Activated CD4-positive, alpha-beta T cell treated with anti-CD3 and anti-CD28 coated beads, Interleukin-2, amount 50 U/mL, for 24 hours (primary cell): ENCODE measurements at regions not wholly inside any gene's neighbourhood (a gene's known extent, or its start where the extent isn't known, plus 50 kb on each side); places are given as distances from the start of the nearest gene placed in this dataset.

Source experiments
- DNase-seq, 2 donors: peaks; one replicate each; pipeline ENCODE4 v3.0.0-alpha.2; 2020; ENCODE audit warnings: low read depth in 1 of 2, low spot score in 1 of 2

DNA sequence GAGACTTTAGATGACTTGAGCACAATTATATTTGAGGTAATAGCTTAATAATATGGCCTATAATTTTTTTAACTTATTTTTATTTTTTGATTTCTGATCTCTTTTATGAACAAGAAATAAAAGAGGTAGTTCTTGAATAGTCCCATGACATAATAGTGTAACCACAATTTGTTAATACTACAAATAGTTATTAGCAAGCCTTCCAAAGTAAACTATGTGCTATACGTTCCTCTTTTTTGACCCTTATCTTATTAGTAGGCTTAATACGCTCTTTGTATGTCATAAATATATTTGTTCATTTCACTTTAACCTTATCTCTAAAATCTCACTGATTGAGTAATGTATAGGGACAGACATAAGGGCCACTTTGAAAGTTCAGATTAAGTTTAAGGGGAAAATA is 78.7 kb upstream of the NR4A3 start:
- DNase-seq, result no peak

DNA sequence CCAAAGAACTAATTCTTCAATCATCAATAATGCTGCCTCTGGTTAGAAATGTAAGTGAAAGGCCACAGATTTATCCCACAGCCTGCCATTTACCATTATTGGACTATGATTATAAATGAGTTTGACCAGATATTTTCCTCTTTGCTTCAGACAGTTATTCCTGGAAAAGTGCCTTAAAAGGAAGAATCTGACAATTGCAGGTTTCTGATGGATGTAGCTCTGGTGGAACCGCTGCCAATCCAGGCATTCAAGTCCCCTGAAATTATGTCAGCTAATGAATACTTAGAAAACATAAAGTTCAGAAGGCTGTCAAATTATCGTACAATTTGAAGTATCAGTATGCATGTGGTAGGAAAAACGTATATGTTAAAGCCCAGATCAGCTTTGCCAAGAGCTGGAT is 78.2 kb upstream of the NR4A3 start:
- no peak for DNase-seq

DNA sequence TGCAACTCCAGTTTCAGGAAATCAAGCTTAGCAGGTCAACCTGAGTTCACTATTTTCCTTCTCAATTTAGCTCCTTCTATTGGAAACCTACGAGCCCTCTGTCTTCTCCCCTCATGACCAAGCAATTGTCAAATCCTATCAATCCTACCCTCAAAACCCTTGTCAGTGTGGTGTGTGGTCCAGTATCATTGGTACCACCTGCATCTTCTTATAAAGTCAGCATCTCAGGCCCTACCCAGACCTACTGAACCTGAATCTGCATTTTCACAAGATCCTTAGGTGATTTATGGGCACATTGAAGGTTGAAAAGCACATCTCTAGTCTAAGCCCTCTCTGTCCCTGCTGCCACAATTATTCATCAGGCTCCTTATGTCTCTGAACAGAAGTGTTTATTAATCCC is 77.6 kb upstream of the NR4A3 start:
- DNase-seq, result no peak

DNA sequence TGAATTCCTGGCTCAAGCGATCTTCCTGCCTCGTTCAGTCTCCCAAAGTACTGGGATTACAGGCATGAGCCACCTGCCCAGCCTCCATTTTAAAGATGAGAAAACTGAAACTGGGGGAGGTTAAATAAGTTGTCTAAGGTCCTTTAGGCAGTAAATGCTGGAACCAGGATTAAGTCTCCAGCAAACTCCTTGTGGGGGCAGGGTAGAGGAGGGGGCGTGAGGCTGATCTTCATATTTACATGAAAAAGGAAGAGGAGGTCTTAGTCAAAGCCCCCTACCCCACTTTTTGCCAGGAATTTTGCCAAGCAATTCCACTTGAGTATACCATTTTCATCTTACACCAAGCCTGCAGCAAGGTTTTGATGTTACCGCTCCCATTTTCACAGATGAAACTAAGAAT is 76.6 kb upstream of the NR4A3 start:
- no peak for DNase-seq

DNA sequence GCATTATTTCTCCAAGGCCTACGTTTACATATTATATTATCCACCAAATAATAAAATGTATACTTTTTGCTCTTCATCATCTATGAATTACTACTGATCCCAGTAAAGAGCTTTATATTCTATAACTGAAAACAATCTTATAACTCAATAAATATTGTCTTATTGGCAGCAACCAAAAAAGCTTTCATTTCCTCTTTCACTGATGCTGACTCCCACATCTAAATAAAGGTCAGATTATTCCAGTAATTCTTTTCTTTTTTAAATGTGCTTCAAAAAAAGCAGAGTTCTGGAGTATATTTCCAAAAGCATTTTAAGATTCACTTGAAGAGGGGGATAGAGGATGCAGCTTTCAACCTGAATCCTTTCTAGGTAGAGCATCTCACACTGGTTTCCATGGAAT is 75.3 kb upstream of the NR4A3 start:
- DNase-seq, result no peak

DNA sequence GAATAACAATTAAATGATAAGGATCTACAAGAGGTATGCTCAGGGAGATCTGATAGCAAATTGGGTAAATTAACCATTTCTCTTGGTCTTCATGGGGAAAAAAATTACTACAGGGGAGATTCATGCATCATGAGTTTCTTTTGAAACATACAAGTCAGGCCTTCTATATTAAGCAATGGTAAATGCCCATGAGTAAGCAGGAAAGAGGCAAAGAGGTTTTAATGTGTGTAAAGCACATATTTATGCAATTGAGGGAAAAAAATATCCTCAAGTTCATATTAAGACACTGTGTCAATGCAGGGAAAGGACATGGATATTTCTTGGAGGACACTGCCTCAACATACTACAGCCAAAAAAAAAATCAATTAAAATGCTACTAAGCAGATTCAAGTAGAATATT is 73.4 kb upstream of the NR4A3 start:
- DNase-seq, result no peak

DNA sequence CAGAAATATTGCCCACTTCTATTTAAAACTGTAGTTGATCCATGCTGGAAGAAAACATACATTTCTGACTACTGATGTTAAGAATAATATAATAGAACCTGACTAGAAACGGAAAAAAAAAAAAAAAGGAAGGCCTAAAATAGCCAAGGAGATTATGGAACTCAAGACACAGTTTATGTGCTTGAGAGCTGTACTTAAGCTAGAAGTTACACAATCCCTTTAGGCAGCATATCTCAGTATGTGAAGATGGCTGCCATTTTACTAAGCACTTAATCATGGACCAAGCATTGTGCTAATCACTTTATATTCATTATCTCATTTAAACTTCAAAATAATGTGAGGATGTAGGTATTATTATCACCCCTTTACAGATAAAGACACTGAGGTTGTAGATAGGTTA is 73.0 kb upstream of the NR4A3 start:
- no peak for DNase-seq

DNA sequence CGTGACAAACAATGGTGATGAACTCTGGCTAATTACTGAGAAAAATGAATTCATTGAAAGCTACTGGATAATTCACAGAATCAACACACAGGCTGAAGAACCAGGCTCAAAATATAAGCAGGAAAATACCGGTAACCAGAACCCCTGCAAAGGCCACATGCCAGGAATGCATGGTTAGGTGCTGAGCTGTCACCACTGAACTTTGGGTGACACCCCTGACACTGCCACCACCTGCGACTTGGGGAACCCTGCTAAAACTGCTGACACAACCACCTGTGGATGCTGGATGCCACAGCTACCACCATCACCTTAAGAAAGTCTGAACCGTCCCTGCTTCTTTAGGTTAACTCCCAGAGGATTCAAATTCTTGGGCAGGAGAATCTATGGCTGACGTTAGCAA is 72.0 kb upstream of the NR4A3 start:
- DNase-seq, result no peak

DNA sequence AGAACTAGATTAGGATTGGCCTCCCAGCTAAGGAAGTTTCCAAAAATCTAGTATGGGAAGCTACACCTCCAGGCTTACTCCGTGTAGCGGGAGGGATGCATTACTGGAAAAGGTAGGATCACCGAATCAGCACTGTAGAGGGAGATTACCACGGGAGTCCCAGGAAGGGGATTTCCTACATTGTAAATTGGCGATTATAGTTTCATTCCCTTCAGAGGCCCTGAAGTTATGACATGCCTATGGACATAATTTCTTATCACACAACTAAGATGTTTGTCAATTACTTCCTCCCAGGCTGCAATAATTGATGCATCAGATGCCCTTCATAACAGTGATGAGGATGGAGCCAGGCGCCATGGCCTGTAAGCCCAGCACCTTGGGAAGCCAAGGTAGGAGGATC is 71.2 kb upstream of the NR4A3 start:
- no peak for DNase-seq

DNA sequence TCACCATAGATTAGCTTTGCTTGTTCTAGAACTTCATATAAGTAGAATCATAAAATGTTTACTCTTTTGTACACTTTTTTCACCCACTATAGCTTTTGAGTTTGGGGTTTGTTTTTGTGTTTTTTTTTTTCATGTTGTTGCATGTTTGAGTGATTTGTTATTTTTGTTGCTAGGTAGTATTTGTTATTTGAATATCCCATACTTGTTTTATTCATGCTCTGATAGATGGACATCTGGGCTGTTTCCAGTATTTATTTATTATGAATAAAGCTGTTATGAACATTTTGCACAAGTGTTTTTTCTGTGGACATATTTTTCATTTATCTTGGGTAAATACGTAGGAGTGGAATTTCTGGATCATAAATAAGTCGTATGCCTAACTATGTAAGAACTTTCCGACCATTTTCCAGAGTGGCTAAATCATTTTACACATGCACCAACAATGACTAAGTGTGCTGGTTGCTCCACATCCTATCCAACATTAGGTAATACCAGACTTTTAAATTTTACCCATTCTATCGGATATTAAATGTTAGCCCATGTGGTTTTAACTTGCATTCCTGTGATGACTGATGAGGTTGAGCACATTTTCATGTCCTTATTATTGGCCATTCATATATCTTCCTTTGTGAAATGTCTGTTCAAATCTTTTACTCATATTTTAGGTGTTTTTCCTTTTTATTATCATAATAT is 69.1 kb upstream of the NR4A3 start:
- no peak for DNase-seq

DNA sequence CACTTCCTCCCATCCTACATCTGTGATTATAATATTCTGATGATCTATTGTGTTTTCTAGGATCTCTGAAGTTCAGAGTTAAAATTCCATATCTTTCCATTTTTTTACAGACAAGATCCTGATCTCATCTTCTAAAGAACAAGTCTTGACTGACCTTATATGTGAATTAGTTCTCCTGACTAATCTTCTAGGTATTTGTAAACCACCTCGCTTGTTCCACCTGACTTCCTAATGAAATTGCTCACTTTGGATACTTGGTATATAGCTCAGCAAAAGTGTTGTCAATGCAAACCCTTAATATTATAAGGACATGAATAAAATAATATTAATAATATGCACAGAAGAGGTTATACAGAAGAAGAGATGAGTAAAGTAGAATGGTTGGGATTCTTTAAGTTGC is 68.2 kb upstream of the NR4A3 start:
- DNase-seq, result no peak

DNA sequence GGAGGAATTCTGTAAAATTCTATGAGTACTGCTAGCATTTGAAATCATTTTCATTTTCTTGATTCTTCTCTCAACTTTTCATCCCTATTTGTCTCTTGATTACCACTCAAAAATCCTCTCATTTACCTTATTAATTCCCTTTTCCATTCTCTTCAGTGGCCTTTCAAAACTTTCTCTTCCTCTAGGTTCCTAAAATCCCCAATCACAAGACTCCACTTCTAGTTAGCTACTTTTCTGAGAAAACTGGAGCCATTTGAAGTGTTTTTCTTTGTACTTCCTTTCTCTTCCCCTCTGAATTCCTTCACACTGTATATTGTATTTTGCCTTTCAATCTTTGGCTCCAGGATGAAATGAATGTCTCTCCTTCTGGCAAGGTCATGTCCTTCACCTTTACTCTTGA is 61.3 kb upstream of the NR4A3 start:
- no peak for DNase-seq

DNA sequence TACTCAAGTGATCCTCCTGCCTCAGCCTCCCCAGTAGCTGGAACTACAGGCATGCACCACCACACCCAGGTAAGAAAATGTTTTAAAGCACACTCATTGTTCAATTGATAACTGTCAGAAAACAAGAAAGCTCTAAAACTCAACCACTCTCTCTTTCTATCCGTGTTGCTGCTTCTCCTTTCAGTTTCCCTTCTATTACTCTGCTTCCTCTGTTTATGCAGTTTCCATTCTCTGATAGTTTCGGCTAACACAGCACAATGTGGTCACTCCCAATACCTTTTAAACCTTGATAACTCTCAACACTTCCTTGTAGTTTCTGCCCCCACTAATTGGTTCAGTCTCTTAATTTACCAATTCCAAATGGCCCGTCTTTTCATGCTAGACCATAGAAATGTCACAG is 59.2 kb upstream of the NR4A3 start:
- DNase-seq, result no peak
